Endothelial cell of umbilical vein (primary cell): ENCODE measurements at regions not wholly inside any gene's neighbourhood (a gene's known extent, or its start where the extent isn't known, plus 50 kb on each side); places are given as distances from the start of the nearest gene placed in this dataset.
"Not testable (repeated sequence)": the region's sequence is repeated elsewhere in the genome, so short reads cannot be mapped to it uniquely, and the experiment has no call there.

Experiments
- BruUV-seq: library from RNA; stranded (reverse); fragments of 400-500 nt; replicated peaks from 2 replicates; lab custom pipeline; 2021; lab: Mats Ljungman, UMichigan
- CTCF ChIA-PET: fragments of 300-600, 350-600 bp; sonication (Branson Sonifier 250); formaldehyde crosslinking; loops from one replicate; lab custom pipeline; 2021; ENCODE audit warnings: antibody characterized with exemption, inconsistent platforms; lab: Charles Lee
- POLR2A ChIA-PET: fragments of 300-600, 350-600 bp; sonication (Branson Sonifier 250); formaldehyde crosslinking; loops from one replicate; lab custom pipeline; 2021; ENCODE audit warnings: antibody characterized with exemption, inconsistent platforms; lab: Charles Lee
- DNase-seq: peaks from one replicate; pipeline ENCODE4 v3.0.0-alpha.2; 2011; ENCODE audit warnings: low read depth, low spot score
- FAIRE-seq: peaks from 2 replicates; lab custom pipeline; 2011; peaks lifted over from hg19 to GRCh38; lab: Jason Lieb, UNC
- H2AFZ ChIP-seq: 2 replicates; pipeline ENCODE4 v1.6.0; 2012; ENCODE audit warnings: low read depth, low read length, control low read depth, inconsistent platforms
- H3K27ac ChIP-seq: 2 replicates; pipeline ENCODE4 v1.5.1; 2011; ENCODE audit warnings: low read depth, mild to moderate bottlenecking, control low read depth, low read length, moderate library complexity; ENCODE audit not compliant: insufficient read depth
- H3K27me3 ChIP-seq, 2 experiments: 2 replicates each; pipeline versions ENCODE4 v1.6.0 to v1.6.1; 2011; ENCODE audit warnings: low read length in 2 of 2, mixed read lengths in 1 of 2; ENCODE audit not compliant: control insufficient read depth in 2 of 2, insufficient read depth in 2 of 2
- H3K36me3 ChIP-seq, 2 experiments: 2 replicates in 1 of 2; 3 replicates in 1 of 2; pipeline ENCODE4 v1.5.1; 2011; ENCODE audit warnings: low read length in 2 of 2, mild to moderate bottlenecking in 1 of 2, moderate library complexity in 1 of 2; ENCODE audit not compliant: control insufficient read depth in 2 of 2, insufficient read depth in 2 of 2; ENCODE audit errors: extremely low read depth in 1 of 2
- H3K4me1 ChIP-seq: 3 replicates; pipeline ENCODE4 v1.5.1; 2011; ENCODE audit warnings: mild to moderate bottlenecking, low read length; ENCODE audit not compliant: control insufficient read depth, insufficient read depth; ENCODE audit errors: extremely low read depth
- H3K4me2 ChIP-seq: 2 replicates; pipeline ENCODE4 v1.6.1; 2011; ENCODE audit warnings: low read length, control low read depth, mixed read lengths; ENCODE audit not compliant: insufficient read depth
- H3K4me3 ChIP-seq, 3 experiments: fragments of 200-600 bp in 1 of 3; sonication (generic), shearing (Covaris generic) in 1 of 3; replicated peaks in 1 of 3; 2 replicates each; pipeline ENCODE4 v1.5.1; 2011 to 2016; ENCODE audit warnings: control low read depth in 3 of 3, low read length in 3 of 3, mild to moderate bottlenecking in 2 of 3, inconsistent platforms in 1 of 3, low read depth in 1 of 3, moderate library complexity in 1 of 3; ENCODE audit not compliant: insufficient read depth in 1 of 3
- H3K79me2 ChIP-seq: 2 replicates; pipeline ENCODE4 v1.6.0; 2012; ENCODE audit warnings: low read length, inconsistent platforms; ENCODE audit not compliant: control insufficient read depth, insufficient read depth
- H3K9ac ChIP-seq: replicated peaks from 2 replicates; pipeline ENCODE3; 2011; ENCODE audit warnings: low read length, control low read depth; ENCODE audit not compliant: insufficient read depth; ENCODE audit errors: extremely low read depth
- H3K9me1 ChIP-seq: replicated peaks from 3 replicates; pipeline ENCODE4 v1.6.0; 2011; ENCODE audit warnings: mild to moderate bottlenecking, low read length; ENCODE audit not compliant: control insufficient read depth, insufficient read depth; ENCODE audit errors: extremely low read depth
- H3K9me3 ChIP-seq: replicated peaks from 2 replicates; pipeline ENCODE4 v1.5.1; 2012; ENCODE audit warnings: low read length, inconsistent platforms; ENCODE audit not compliant: control insufficient read depth, insufficient read depth
- H4K20me1 ChIP-seq: replicated peaks from 2 replicates; pipeline ENCODE3; 2011; ENCODE audit warnings: mild to moderate bottlenecking, low read length; ENCODE audit not compliant: control insufficient read depth, insufficient read depth; ENCODE audit errors: extremely low read depth
- EZH2 ChIP-seq: IDR thresholded peaks from 2 replicates; pipeline ENCODE4 v1.6.1; 2012; ENCODE audit warnings: borderline replicate concordance, low read depth, mild to moderate bottlenecking, moderate library complexity, low read length, inconsistent platforms; ENCODE audit not compliant: severe bottlenecking
- FOS ChIP-seq: IDR thresholded peaks from 2 replicates; pipeline ENCODE4 v1.6.1; 2011; ENCODE audit warnings: mild to moderate bottlenecking, low read length, moderate library complexity, borderline replicate concordance; ENCODE audit not compliant: insufficient read depth
- GATA2 ChIP-seq: IDR thresholded peaks from 2 replicates; pipeline ENCODE4 v1.7.0; 2011; ENCODE audit warnings: low read depth, mild to moderate bottlenecking, moderate library complexity, mixed read lengths, low read length; ENCODE audit not compliant: insufficient read length, insufficient read depth
- JUN ChIP-seq: IDR thresholded peaks from 2 replicates; pipeline ENCODE4 v1.6.1; 2011; ENCODE audit warnings: borderline replicate concordance, low read depth; ENCODE audit not compliant: insufficient read length, insufficient read depth
- POLR2A ChIP-seq: IDR thresholded peaks from 2 replicates; pipeline ENCODE4 v1.6.1; 2012; ENCODE audit warnings: low read depth, mild to moderate bottlenecking, control low read depth, low read length
- POLR2AphosphoS5 ChIP-seq: IDR thresholded peaks from 2 replicates; pipeline ENCODE4 v1.6.1; 2012; ENCODE audit warnings: low read depth, mild to moderate bottlenecking, control low read depth, low read length, moderate library complexity; ENCODE audit not compliant: insufficient read depth
- dilution Hi-C: fragments of 300-500 bp; cut with MboI; formaldehyde crosslinking; loops from one replicate; pipeline ENCODE4 v1.15.0; 2019; ENCODE audit warnings: low sequenced_read_pairs; ENCODE audit not compliant: extremely low pct_ligation_motif_present
- intact Hi-C: fragments of 100-400 bp; cut with micrococcal nuclease; formaldehyde crosslinking; loops from one replicate; pipeline ENCODE4 v1.10.0; 2022
- TF ChIP-seq, protein P1 (sequence below): IDR thresholded peaks from 2 replicates; pipeline ENCODE4 v1.6.1; 2011; ENCODE audit not compliant: insufficient read depth, insufficient read length
- TF ChIP-seq, protein P2 (sequence below), 2 donors: IDR thresholded peaks; 1 replicate in 1 of 2; 2 replicates in 1 of 2; pipeline ENCODE4 v1.5.1; 2011; ENCODE audit warnings: low read length in 2 of 2, mild to moderate bottlenecking in 2 of 2, moderate library complexity in 2 of 2, control low read depth in 1 of 2, inconsistent platforms in 1 of 2, low read depth in 1 of 2; ENCODE audit not compliant: insufficient read depth in 1 of 2; ENCODE audit errors: extremely low read depth in 1 of 2

DNA sequence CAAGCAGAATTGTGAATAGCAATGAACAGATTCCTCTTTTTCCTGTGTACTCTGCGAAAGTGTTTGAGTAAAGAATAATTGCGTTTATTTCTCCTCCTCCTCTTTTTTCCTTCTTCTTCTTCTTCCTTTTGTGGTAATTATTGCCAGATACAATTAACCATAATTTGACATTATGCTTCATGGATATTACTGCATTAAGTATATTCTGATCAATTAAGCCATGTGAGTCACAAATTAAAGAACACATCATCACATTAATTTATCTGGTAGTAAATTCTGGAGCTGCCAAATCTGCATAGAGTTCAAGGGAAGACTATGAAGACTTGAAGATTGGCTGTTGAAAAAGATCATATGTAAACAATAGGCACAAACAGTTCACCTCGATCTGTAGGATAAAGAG lies 72.9 kb upstream of the TFPI start:
- Histone ChIP-seq H3K4me2 (no peak overlapping the region), H4K20me1 (no peaks in the 10 kb centered on the region), H3K27ac (no peak overlapping the region), H3K4me3 (no peak overlapping the region), H3K9me1 (no peaks in the 10 kb centered on the region), H3K27me3 (no peaks in the 10 kb centered on the region), H3K4me1 (no peaks in the 10 kb centered on the region), H3K36me3 (no peaks in the 10 kb centered on the region), H2AFZ (no peak overlapping the region), H3K9me3 (no peaks in the 10 kb centered on the region), H3K9ac (no peak overlapping the region), H3K79me2 (no peaks in the 10 kb centered on the region)
- DNase-seq (no peak), FAIRE-seq (no peak)
- TF ChIP-seq, protein P1, sequence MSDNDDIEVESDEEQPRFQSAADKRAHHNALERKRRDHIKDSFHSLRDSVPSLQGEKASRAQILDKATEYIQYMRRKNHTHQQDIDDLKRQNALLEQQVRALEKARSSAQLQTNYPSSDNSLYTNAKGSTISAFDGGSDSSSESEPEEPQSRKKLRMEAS: no peak
- TF ChIP-seq JUN (no peak), GATA2 (no peak), FOS (no peak), POLR2AphosphoS5 (no peak), POLR2A (no peak), EZH2 (no peak)
- TF ChIP-seq, protein P2, sequence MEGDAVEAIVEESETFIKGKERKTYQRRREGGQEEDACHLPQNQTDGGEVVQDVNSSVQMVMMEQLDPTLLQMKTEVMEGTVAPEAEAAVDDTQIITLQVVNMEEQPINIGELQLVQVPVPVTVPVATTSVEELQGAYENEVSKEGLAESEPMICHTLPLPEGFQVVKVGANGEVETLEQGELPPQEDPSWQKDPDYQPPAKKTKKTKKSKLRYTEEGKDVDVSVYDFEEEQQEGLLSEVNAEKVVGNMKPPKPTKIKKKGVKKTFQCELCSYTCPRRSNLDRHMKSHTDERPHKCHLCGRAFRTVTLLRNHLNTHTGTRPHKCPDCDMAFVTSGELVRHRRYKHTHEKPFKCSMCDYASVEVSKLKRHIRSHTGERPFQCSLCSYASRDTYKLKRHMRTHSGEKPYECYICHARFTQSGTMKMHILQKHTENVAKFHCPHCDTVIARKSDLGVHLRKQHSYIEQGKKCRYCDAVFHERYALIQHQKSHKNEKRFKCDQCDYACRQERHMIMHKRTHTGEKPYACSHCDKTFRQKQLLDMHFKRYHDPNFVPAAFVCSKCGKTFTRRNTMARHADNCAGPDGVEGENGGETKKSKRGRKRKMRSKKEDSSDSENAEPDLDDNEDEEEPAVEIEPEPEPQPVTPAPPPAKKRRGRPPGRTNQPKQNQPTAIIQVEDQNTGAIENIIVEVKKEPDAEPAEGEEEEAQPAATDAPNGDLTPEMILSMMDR (IDR thresholded peaks at IDR 0.05; ENCODE audit: extremely low read depth in 1 of 2, insufficient read depth in 1 of 2, low read depth in 1 of 2, low read length in 2 of 2): no peak
- intact Hi-C loops (no loop called here), dilution Hi-C loops (no loop called here)
- POLR2A ChIA-PET: no interaction called here
- CTCF ChIA-PET: no interaction called here
- no TSS peak for BruUV-seq

- H3K9me1 ChIP-seq, H3K4me3 ChIP-seq, H3K9me3 ChIP-seq, H3K4me1 ChIP-seq, H3K79me2 ChIP-seq, POLR2A ChIA-PET, dilution Hi-C loops, DNase-seq, intact Hi-C loops, H3K27me3 ChIP-seq, H3K36me3 ChIP-seq, CTCF ChIA-PET, H4K20me1 ChIP-seq, H3K27ac ChIP-seq, H3K9ac ChIP-seq, BruUV-seq, H3K4me2 ChIP-seq, FAIRE-seq, H2AFZ ChIP-seq: not testable (repeated sequence)
These were observed 82.6 kb upstream of the TFPI start for GRCh38 chr2:187636731-187637391.

DNA sequence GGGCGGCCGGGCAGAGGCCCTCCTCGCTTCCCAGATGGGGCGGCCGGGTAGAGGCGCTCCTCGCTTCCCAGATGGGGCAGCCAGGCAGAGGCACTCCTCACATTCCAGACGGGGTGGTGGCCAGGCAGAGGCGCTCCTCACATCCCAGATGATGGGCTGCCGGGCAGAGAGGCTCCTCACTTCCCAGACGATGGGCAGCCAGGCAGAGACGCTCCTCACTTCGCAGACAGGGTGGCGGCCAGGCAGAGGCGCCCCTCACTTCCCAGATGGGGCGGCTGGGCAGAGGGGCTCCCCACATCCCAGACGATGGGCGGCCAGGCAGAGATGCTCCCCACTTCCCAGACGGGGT lies 83.1 kb upstream of the TFPI start:
- CTCF ChIA-PET, DNase-seq: not testable (repeated sequence)

More for the DNA sequence above, 83.1 kb upstream of the TFPI start:
- H3K79me2 ChIP-seq, H3K9ac ChIP-seq, H3K36me3 ChIP-seq, H3K9me3 ChIP-seq, intact Hi-C loops, dilution Hi-C loops, BruUV-seq, H3K4me3 ChIP-seq, H3K9me1 ChIP-seq, FAIRE-seq, H3K4me1 ChIP-seq, H2AFZ ChIP-seq, H3K27me3 ChIP-seq, H4K20me1 ChIP-seq, H3K27ac ChIP-seq, POLR2A ChIA-PET, H3K4me2 ChIP-seq: not testable (repeated sequence)
